ENCODE measurements at regions not wholly inside any gene's neighbourhood (a gene's known extent, or its start where the extent isn't known, plus 50 kb on each side); places are given as distances from the start of the nearest gene placed in this dataset.

- TF ChIP-seq POLR2A (IDR thresholded peaks at IDR 0.05; ENCODE audit: extremely low read depth, insufficient read length) = no peak
- no peak for TF ChIP-seq MAX (IDR thresholded peaks at IDR 0.05; ENCODE audit: low read depth, low read length)
- no peak for TF ChIP-seq CTCF (IDR thresholded peaks at IDR 0.05; ENCODE audit: low read depth, low read length)
- no peak for TF ChIP-seq MYC (IDR thresholded peaks at IDR 0.05; ENCODE audit: low read depth, low read length)
Measured at GRCh38 chr16:48082516-48082915, 73.3 kb downstream of the ABCC12 start.
